Astrocyte (in vitro differentiated cells and primary cell): ENCODE measurements at regions not wholly inside any gene's neighbourhood (a gene's known extent, or its start where the extent isn't known, plus 50 kb on each side); places are given as distances from the start of the nearest gene placed in this dataset.

Source experiments
- DNase-seq: peaks from one replicate; pipeline ENCODE4 v3.0.0-alpha.2; 2010; ENCODE audit warnings: low read depth
- FAIRE-seq: peaks from 2 replicates; lab custom pipeline; 2011; peaks lifted over from hg19 to GRCh38; lab: Jason Lieb, UNC
- H2AFZ ChIP-seq: 2 replicates; pipeline ENCODE4 v1.6.0; 2012; ENCODE audit warnings: low read depth, low read length, inconsistent platforms
- H3K27ac ChIP-seq: 2 replicates; pipeline ENCODE4 v1.5.1; 2011; ENCODE audit warnings: low read depth, low read length, inconsistent platforms
- H3K27me3 ChIP-seq: 2 replicates; pipeline ENCODE4 v1.6.0; 2011; ENCODE audit warnings: low read length, inconsistent platforms; ENCODE audit not compliant: insufficient read depth
- H3K36me3 ChIP-seq: 2 replicates; pipeline ENCODE4 v1.5.1; 2011; ENCODE audit warnings: low read length, inconsistent platforms; ENCODE audit not compliant: insufficient read depth
- H3K4me1 ChIP-seq: 2 replicates; pipeline ENCODE4 v1.5.1; 2011; ENCODE audit warnings: low read length, inconsistent platforms; ENCODE audit not compliant: insufficient read depth
- H3K4me2 ChIP-seq: 2 replicates; pipeline ENCODE4 v1.6.0; 2012; ENCODE audit warnings: low read length, inconsistent platforms
- H3K4me3 ChIP-seq: 2 replicates; pipeline ENCODE4 v1.5.1; 2011; ENCODE audit warnings: low read depth, mild to moderate bottlenecking, low read length, inconsistent platforms; ENCODE audit not compliant: insufficient read depth
- H3K79me2 ChIP-seq: 2 replicates; pipeline ENCODE4 v1.6.0; 2012; ENCODE audit warnings: mild to moderate bottlenecking, low read length, inconsistent platforms; ENCODE audit not compliant: insufficient read depth
- H3K9ac ChIP-seq: 2 replicates; pipeline ENCODE4 v1.6.0; 2012; ENCODE audit warnings: mild to moderate bottlenecking, low read length, inconsistent platforms
- H3K9me3 ChIP-seq: 2 replicates; pipeline ENCODE4 v1.5.1; 2012; ENCODE audit warnings: low read depth, mild to moderate bottlenecking, low read length, inconsistent platforms; ENCODE audit not compliant: insufficient read depth
- H4K20me1 ChIP-seq: 2 replicates; pipeline ENCODE4 v1.6.0; 2012; ENCODE audit warnings: low read length, inconsistent platforms; ENCODE audit not compliant: insufficient read depth
- H3K27ac Mint-ChIP-seq: one replicate; pipeline ENCODE4 v1.8.0; 2021; ENCODE audit warnings: mild to moderate bottlenecking, mixed read lengths; ENCODE audit not compliant: unreplicated experiment
- H3K27me3 Mint-ChIP-seq: one replicate; pipeline ENCODE4 v1.8.0; 2021; ENCODE audit warnings: low read depth, mixed read lengths; ENCODE audit not compliant: unreplicated experiment
- H3K36me3 Mint-ChIP-seq: one replicate; pipeline ENCODE4 v1.8.0; 2021; ENCODE audit warnings: low read depth, mixed read lengths; ENCODE audit not compliant: unreplicated experiment
- H3K4me1 Mint-ChIP-seq: one replicate; pipeline ENCODE4 v1.8.0; 2021; ENCODE audit warnings: low read depth, mixed read lengths; ENCODE audit not compliant: unreplicated experiment
- H3K4me3 Mint-ChIP-seq: one replicate; pipeline ENCODE4 v1.8.0; 2021; ENCODE audit warnings: mild to moderate bottlenecking, moderate library complexity, mixed read lengths; ENCODE audit not compliant: unreplicated experiment
- H3K9me3 Mint-ChIP-seq: one replicate; pipeline ENCODE4 v1.8.0; 2021; ENCODE audit warnings: mild to moderate bottlenecking, mixed read lengths; ENCODE audit not compliant: unreplicated experiment
- EZH2 ChIP-seq: IDR thresholded peaks from 2 replicates; pipeline ENCODE4 v1.6.1; 2012; ENCODE audit warnings: mild to moderate bottlenecking, low read length, inconsistent platforms; ENCODE audit not compliant: insufficient read depth
- TF ChIP-seq, protein P1 (sequence below): IDR thresholded peaks from 2 replicates; pipeline ENCODE4 v1.5.1; 2011; ENCODE audit warnings: low read depth, mild to moderate bottlenecking, inconsistent platforms, low read length, moderate library complexity; ENCODE audit not compliant: insufficient read depth

DNA sequence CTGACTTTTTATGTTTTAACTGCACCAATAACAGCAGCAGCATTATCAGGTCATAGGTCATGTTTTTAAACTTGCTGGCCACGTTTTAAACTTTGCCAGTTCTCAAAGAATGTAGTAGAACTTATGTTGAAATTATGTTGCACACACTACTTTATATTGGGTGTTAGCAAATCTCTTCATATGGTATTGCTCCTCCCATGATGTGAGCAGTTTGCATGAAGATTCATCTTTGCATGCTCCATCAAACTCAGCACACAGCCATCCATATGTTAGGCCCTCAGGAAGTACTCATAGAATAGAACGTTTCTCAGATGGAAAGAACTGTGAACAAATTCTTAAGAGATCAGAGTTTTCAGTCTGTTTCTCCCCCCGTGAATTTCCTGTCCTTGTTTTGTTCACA, 128.6 kb upstream of the MAP9 start:
- H3K4me3 ChIP-seq = no peak overlapping the region
- Mint-ChIP-seq H3K4me1 (no peaks in the 10 kb centered on the region), H3K4me3 (no peak overlapping the region), H3K27me3 (peaks cover 2% of the 10 kb centered on the region), H3K36me3 (no peaks in the 10 kb centered on the region), H3K9me3 (no peaks in the 10 kb centered on the region), H3K27ac (no peak overlapping the region)
- no peaks in the 10 kb centered on the region for H3K79me2 ChIP-seq
- DNase-seq (no peak), FAIRE-seq (no peak)
- H2AFZ ChIP-seq = no peak overlapping the region
- no peaks in the 10 kb centered on the region for H3K9me3 ChIP-seq
- TF ChIP-seq, protein P1, sequence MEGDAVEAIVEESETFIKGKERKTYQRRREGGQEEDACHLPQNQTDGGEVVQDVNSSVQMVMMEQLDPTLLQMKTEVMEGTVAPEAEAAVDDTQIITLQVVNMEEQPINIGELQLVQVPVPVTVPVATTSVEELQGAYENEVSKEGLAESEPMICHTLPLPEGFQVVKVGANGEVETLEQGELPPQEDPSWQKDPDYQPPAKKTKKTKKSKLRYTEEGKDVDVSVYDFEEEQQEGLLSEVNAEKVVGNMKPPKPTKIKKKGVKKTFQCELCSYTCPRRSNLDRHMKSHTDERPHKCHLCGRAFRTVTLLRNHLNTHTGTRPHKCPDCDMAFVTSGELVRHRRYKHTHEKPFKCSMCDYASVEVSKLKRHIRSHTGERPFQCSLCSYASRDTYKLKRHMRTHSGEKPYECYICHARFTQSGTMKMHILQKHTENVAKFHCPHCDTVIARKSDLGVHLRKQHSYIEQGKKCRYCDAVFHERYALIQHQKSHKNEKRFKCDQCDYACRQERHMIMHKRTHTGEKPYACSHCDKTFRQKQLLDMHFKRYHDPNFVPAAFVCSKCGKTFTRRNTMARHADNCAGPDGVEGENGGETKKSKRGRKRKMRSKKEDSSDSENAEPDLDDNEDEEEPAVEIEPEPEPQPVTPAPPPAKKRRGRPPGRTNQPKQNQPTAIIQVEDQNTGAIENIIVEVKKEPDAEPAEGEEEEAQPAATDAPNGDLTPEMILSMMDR = no peak
- no peak for TF ChIP-seq EZH2
- no peak overlapping the region for H3K4me2 ChIP-seq
- no peaks in the 10 kb centered on the region for H3K36me3 ChIP-seq
- no peaks in the 10 kb centered on the region for H3K4me1 ChIP-seq
- no peaks in the 10 kb centered on the region for H3K27me3 ChIP-seq
- no peak overlapping the region for H3K9ac ChIP-seq
- no peaks in the 10 kb centered on the region for H4K20me1 ChIP-seq
- no peak overlapping the region for H3K27ac ChIP-seq

DNA sequence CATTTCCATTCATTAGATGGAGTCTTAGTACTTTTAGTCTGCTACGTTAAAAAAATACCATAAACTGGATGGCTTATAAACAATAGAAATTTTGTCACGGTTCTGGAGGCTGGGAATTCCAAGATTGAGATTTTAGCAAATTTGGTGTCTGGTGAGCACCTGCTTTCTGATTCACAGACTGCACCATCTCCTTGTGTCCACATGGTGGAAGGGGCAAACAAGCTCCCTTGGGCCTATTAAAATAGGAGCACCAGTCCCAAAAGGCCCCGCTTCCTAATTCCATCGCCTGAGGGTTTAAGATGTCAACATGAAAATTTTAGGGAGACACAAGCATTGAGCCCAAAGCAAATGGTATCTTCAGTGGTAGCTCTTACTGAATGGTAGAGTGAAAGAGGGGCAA, 120.5 kb upstream of the MAP9 start:
- H3K27ac ChIP-seq = no peak overlapping the region
- FAIRE-seq (no peak), DNase-seq (no peak)
- Mint-ChIP-seq H3K27ac (no peak overlapping the region), H3K4me3 (no peak overlapping the region), H3K9me3 (no peaks in the 10 kb centered on the region), H3K27me3 (no peaks in the 10 kb centered on the region), H3K4me1 (no peaks in the 10 kb centered on the region), H3K36me3 (no peaks in the 10 kb centered on the region)
- H4K20me1 ChIP-seq = no peaks in the 10 kb centered on the region
- H3K9me3 ChIP-seq = no peaks in the 10 kb centered on the region
- no peak overlapping the region for H2AFZ ChIP-seq
- no peak overlapping the region for H3K4me3 ChIP-seq
- no peaks in the 10 kb centered on the region for H3K4me1 ChIP-seq
- no peak overlapping the region for H3K9ac ChIP-seq
- H3K4me2 ChIP-seq = no peak overlapping the region
- H3K27me3 ChIP-seq = no peaks in the 10 kb centered on the region
- H3K79me2 ChIP-seq = no peaks in the 10 kb centered on the region
- no peaks in the 10 kb centered on the region for H3K36me3 ChIP-seq
- TF ChIP-seq, protein P1 = no peak
- no peak for TF ChIP-seq EZH2

DNA sequence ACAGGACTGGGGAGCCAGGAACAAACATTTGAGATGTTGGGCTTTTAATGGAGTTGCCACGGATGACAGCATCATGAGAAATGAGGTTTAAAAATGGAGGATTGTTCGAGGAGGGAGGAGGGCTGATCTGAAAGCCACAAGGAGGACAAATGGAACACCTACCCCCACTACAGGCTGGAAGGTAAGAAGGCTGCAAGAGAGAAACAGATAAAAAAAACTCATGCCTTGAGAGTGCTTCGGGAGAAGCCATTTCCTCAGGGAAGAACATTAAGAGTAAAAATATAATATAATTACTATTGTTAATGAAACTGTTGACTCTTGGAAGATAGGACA, 119.5 kb upstream of the MAP9 start:
- H3K9me3 ChIP-seq = no peaks in the 10 kb centered on the region
- H3K4me2 ChIP-seq = no peak overlapping the region
- no peaks in the 10 kb centered on the region for H3K27me3 ChIP-seq
- H4K20me1 ChIP-seq = no peaks in the 10 kb centered on the region
- H3K4me1 ChIP-seq = no peaks in the 10 kb centered on the region
- H3K27ac ChIP-seq = no peak overlapping the region
- no peak overlapping the region for H3K4me3 ChIP-seq
- TF ChIP-seq, protein P1 = no peak
- TF ChIP-seq EZH2 = no peak
- DNase-seq = no peak
- no peak overlapping the region for H2AFZ ChIP-seq
- Mint-ChIP-seq H3K27me3 (no peaks in the 10 kb centered on the region), H3K27ac (no peak overlapping the region), H3K4me1 (no peaks in the 10 kb centered on the region), H3K36me3 (no peaks in the 10 kb centered on the region), H3K9me3 (no peaks in the 10 kb centered on the region), H3K4me3 (no peak overlapping the region)
- H3K9ac ChIP-seq = no peak overlapping the region
- no peaks in the 10 kb centered on the region for H3K36me3 ChIP-seq
- no peak for FAIRE-seq
- no peaks in the 10 kb centered on the region for H3K79me2 ChIP-seq
